ENCODE measurements at regions not wholly inside any gene's neighbourhood (a gene's known extent, or its start where the extent isn't known, plus 50 kb on each side); places are given as distances from the start of the nearest gene placed in this dataset.

GRCh38 chr14:37874429-37875109 is 279.1 kb downstream of the TTC6 start (continued):
- TF ChIP-seq, protein P1, sequence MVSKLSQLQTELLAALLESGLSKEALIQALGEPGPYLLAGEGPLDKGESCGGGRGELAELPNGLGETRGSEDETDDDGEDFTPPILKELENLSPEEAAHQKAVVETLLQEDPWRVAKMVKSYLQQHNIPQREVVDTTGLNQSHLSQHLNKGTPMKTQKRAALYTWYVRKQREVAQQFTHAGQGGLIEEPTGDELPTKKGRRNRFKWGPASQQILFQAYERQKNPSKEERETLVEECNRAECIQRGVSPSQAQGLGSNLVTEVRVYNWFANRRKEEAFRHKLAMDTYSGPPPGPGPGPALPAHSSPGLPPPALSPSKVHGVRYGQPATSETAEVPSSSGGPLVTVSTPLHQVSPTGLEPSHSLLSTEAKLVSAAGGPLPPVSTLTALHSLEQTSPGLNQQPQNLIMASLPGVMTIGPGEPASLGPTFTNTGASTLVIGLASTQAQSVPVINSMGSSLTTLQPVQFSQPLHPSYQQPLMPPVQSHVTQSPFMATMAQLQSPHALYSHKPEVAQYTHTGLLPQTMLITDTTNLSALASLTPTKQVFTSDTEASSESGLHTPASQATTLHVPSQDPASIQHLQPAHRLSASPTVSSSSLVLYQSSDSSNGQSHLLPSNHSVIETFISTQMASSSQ (IDR thresholded peaks at IDR 0.05; ENCODE audit: low read depth) = no peak
- TF ChIP-seq, protein P1 (CRISPR knock-in tag; IDR thresholded peaks at IDR 0.05; ENCODE audit: borderline replicate concordance) = peak; percentile 73; the same call in 1 of the 2 replicates
- TF ChIP-seq ZNF879 (CRISPR knock-in tag; IDR thresholded peaks at IDR 0.05) = 0 out of 2 replicates have a peak, but pooled peaks have one; percentile 43
- TF ChIP-seq LBX2 (CRISPR knock-in tag; IDR thresholded peaks at IDR 0.05; ENCODE audit: borderline replicate concordance) = no peak
- no peak for TF ChIP-seq ATAD3A (CRISPR knock-in tag; IDR thresholded peaks at IDR 0.05)
- no peak for TF ChIP-seq POLR2A (IDR thresholded peaks at IDR 0.05; ENCODE audit: insufficient read depth in 1 of 2, low read depth in 2 of 2, low read length in 2 of 2)
- 0 out of 2 replicates have a peak, but pooled peaks have one; percentile 86 for TF ChIP-seq AHR (CRISPR knock-in tag; IDR thresholded peaks at IDR 0.05)
- TF ChIP-seq GATAD2A (CRISPR knock-in tag; IDR thresholded peaks at IDR 0.05) = peak; percentile 93
- peak; percentile 72 for TF ChIP-seq ZNF781 (CRISPR knock-in tag; IDR thresholded peaks at IDR 0.05; ENCODE audit: borderline replicate concordance, not compliant biosample characterization)
- peak; percentile 64; the same call in 1 of the 2 replicates for TF ChIP-seq KDM1A (CRISPR knock-in tag; IDR thresholded peaks at IDR 0.05)
- TF ChIP-seq ZNF382 (CRISPR knock-in tag; IDR thresholded peaks at IDR 0.05; ENCODE audit: borderline replicate concordance) = no peak
- no peak for TF ChIP-seq RARG (CRISPR knock-in tag; IDR thresholded peaks at IDR 0.05; ENCODE audit: low read depth)
- TF ChIP-seq ASH2L (IDR thresholded peaks at IDR 0.05; ENCODE audit: insufficient read length, low read depth, low read length) = peak; percentile 71
- TF ChIP-seq MXI1 (IDR thresholded peaks at IDR 0.05; ENCODE audit: borderline replicate concordance, low read depth, low read length) = no peak
- peak; percentile 76 for TF ChIP-seq BRD4 (CRISPR knock-in tag; IDR thresholded peaks at IDR 0.05)
- peak; percentile 88 for TF ChIP-seq ZFP91 (CRISPR knock-in tag; IDR thresholded peaks at IDR 0.05; ENCODE audit: borderline replicate concordance)
- TF ChIP-seq HDAC6 (IDR thresholded peaks at IDR 0.05; ENCODE audit: low read depth, low read length) = no peak
- no peak for TF ChIP-seq SETDB1 (CRISPR knock-in tag; IDR thresholded peaks at IDR 0.05; ENCODE audit: borderline replicate concordance)
- no peak for TF ChIP-seq ONECUT2 (CRISPR knock-in tag; IDR thresholded peaks at IDR 0.05)
- TF ChIP-seq RBM22 (optimal IDR thresholded peaks at IDR 0.05; ENCODE audit: low read length) = no peak
- TF ChIP-seq ZNF724P (CRISPR knock-in tag; IDR thresholded peaks at IDR 0.05; ENCODE audit: borderline replicate concordance) = peak; percentile 57; the same call in 1 of the 2 replicates
- TF ChIP-seq ZNF343 (CRISPR knock-in tag; IDR thresholded peaks at IDR 0.05) = no peak
- peak; percentile 39; the same call in 1 of the 2 replicates for TF ChIP-seq KMT2A (CRISPR knock-in tag; IDR thresholded peaks at IDR 0.05)
- TF ChIP-seq ZNF761 (CRISPR knock-in tag; conservative IDR thresholded peaks at IDR 0.05) = peak; percentile 65; the same call in 1 of the 2 replicates
- peak; percentile 60; the same call in 1 of the 2 replicates for TF ChIP-seq ZFX (CRISPR knock-in tag; IDR thresholded peaks at IDR 0.05; ENCODE audit: low read depth)
- no peak for TF ChIP-seq NFIB (CRISPR knock-in tag; IDR thresholded peaks at IDR 0.05; ENCODE audit: borderline replicate concordance)
